ENCODE measurements at regions not wholly inside any gene's neighbourhood (a gene's known extent, or its start where the extent isn't known, plus 50 kb on each side); places are given as distances from the start of the nearest gene placed in this dataset.

- Histone ChIP-seq H3K4me3 (ENCODE audit: low read depth, low read length) (no peak overlapping the region), H3K27me3 (ENCODE audit: insufficient read depth, low read depth, severe bottlenecking) (no peaks in the 10 kb centered on the region), H3K36me3 (no peaks in the 10 kb centered on the region), H3K9me3 (ENCODE audit: severe bottlenecking) (peaks cover 8% of the 10 kb centered on the region), H3K27ac (no peak overlapping the region)
- no peak for DNase-seq
- no peak for TF ChIP-seq CTCF (IDR thresholded peaks at IDR 0.05; ENCODE audit: low read depth, low read length)
Observed at GRCh38 chr17:54838651-54839421, 61.8 kb upstream of the TOM1L1 start.

- Histone ChIP-seq H3K9me3 (ENCODE audit: severe bottlenecking) (peaks cover 8% of the 10 kb centered on the region), H3K36me3 (no peaks in the 10 kb centered on the region), H3K27ac (no peak overlapping the region), H3K4me3 (ENCODE audit: low read depth, low read length) (no peak overlapping the region), H3K27me3 (ENCODE audit: insufficient read depth, low read depth, severe bottlenecking) (no peaks in the 10 kb centered on the region)
- TF ChIP-seq CTCF (IDR thresholded peaks at IDR 0.05; ENCODE audit: low read depth, low read length), result no peak
- no peak for DNase-seq
Observed at GRCh38 chr17:54839447-54839846, 61.2 kb upstream of the TOM1L1 start.

GRCh38 chr17:54840885-54841591 lies 59.6 kb upstream of the TOM1L1 start:
- H3K9me3 ChIP-seq (ENCODE audit: severe bottlenecking), result peaks cover 8% of the 10 kb centered on the region
- no peak for TF ChIP-seq CTCF (IDR thresholded peaks at IDR 0.05; ENCODE audit: low read depth, low read length)
- no peaks in the 10 kb centered on the region for H3K27me3 ChIP-seq (ENCODE audit: insufficient read depth, low read depth, severe bottlenecking)

GRCh38 chr17:54841656-54842055 lies 59.0 kb upstream of the TOM1L1 start:
- Histone ChIP-seq H3K9me3 (ENCODE audit: severe bottlenecking) (peaks cover 2% of the 10 kb centered on the region), H3K27me3 (ENCODE audit: insufficient read depth, low read depth, severe bottlenecking) (no peaks in the 10 kb centered on the region), H3K27ac (no peak overlapping the region), H3K4me3 (ENCODE audit: low read depth, low read length) (no peak overlapping the region), H3K36me3 (no peaks in the 10 kb centered on the region)
- TF ChIP-seq CTCF (IDR thresholded peaks at IDR 0.05; ENCODE audit: low read depth, low read length), result no peak
- no peak for DNase-seq

More at GRCh38 chr17:54840885-54841591, 59.6 kb upstream of the TOM1L1 start:
- Histone ChIP-seq H3K36me3 (no peaks in the 10 kb centered on the region), H3K27ac (no peak overlapping the region), H3K4me3 (ENCODE audit: low read depth, low read length) (no peak overlapping the region)
- DNase-seq, result no peak

GRCh38 chr17:54844233-54844632 lies 56.4 kb upstream of the TOM1L1 start:
- H3K27ac ChIP-seq, result no peak overlapping the region
- TF ChIP-seq CTCF (IDR thresholded peaks at IDR 0.05; ENCODE audit: low read depth, low read length), result no peak
- no peak for DNase-seq
- no peaks in the 10 kb centered on the region for H3K27me3 ChIP-seq (ENCODE audit: insufficient read depth, low read depth, severe bottlenecking)
- H3K4me3 ChIP-seq (ENCODE audit: low read depth, low read length), result no peak overlapping the region
- H3K9me3 ChIP-seq (ENCODE audit: severe bottlenecking), result no peaks in the 10 kb centered on the region
- no peaks in the 10 kb centered on the region for H3K36me3 ChIP-seq
